Keratinocyte (primary cell): ENCODE measurements at regions not wholly inside any gene's neighbourhood (a gene's known extent, or its start where the extent isn't known, plus 50 kb on each side); places are given as distances from the start of the nearest gene placed in this dataset.

ENCODE experiments used
- DNase-seq: peaks from one replicate; pipeline ENCODE4 v3.0.0-alpha.2; 2011; ENCODE audit warnings: low read depth, missing footprints, low spot score
- FAIRE-seq: peaks from 2 replicates; lab custom pipeline; 2011; peaks lifted over from hg19 to GRCh38; lab: Jason Lieb, UNC
- H2AFZ ChIP-seq: 2 replicates; pipeline ENCODE4 v1.6.0; 2012; ENCODE audit warnings: low read length, control low read depth, inconsistent platforms; ENCODE audit not compliant: control insufficient read depth
- H3K27ac ChIP-seq: 2 replicates; pipeline ENCODE4 v1.5.1; 2011; ENCODE audit warnings: low read length; ENCODE audit not compliant: control insufficient read depth, insufficient read depth
- H3K27me3 ChIP-seq: 3 replicates; pipeline ENCODE4 v1.6.0; 2011; ENCODE audit warnings: low read length; ENCODE audit not compliant: control insufficient read depth, insufficient read depth; ENCODE audit errors: extremely low read depth
- H3K36me3 ChIP-seq, 2 experiments: 2 replicates in 1 of 2; 3 replicates in 1 of 2; pipeline ENCODE4 v1.5.1; 2011; ENCODE audit warnings: low read length in 2 of 2, mild to moderate bottlenecking in 1 of 2; ENCODE audit not compliant: control insufficient read depth in 2 of 2, insufficient read depth in 2 of 2; ENCODE audit errors: extremely low read depth in 1 of 2
- H3K4me1 ChIP-seq: 3 replicates; pipeline ENCODE4 v1.5.1; 2011; ENCODE audit warnings: low read length; ENCODE audit not compliant: control insufficient read depth, insufficient read depth; ENCODE audit errors: extremely low read depth
- H3K4me2 ChIP-seq: 3 replicates; pipeline ENCODE4 v1.6.0; 2011; ENCODE audit warnings: low read depth, low read length; ENCODE audit not compliant: control insufficient read depth, insufficient read depth; ENCODE audit errors: extremely low read depth
- H3K4me3 ChIP-seq, 3 experiments: fragments of 200-600 bp in 1 of 3; sonication (generic) in 1 of 3; 2 replicates in 2 of 3; 3 replicates in 1 of 3; pipeline ENCODE4 v1.5.1; 2011 to 2016; ENCODE audit warnings: low read length in 3 of 3, mild to moderate bottlenecking in 3 of 3, control low read depth in 2 of 3, inconsistent platforms in 1 of 3, low read depth in 1 of 3, mixed read lengths in 1 of 3, mixed run types in 1 of 3, moderate library complexity in 1 of 3; ENCODE audit not compliant: control insufficient read depth in 2 of 3, insufficient read depth in 2 of 3; ENCODE audit errors: extremely low read depth in 1 of 3
- H3K79me2 ChIP-seq: 2 replicates; pipeline ENCODE4 v1.6.0; 2012; ENCODE audit warnings: low read length; ENCODE audit not compliant: control insufficient read depth, insufficient read depth
- H3K9ac ChIP-seq: 3 replicates; pipeline ENCODE4 v1.6.0; 2011; ENCODE audit warnings: low read length; ENCODE audit not compliant: control insufficient read depth, insufficient read depth; ENCODE audit errors: extremely low read depth
- H3K9me1 ChIP-seq: 3 replicates; pipeline ENCODE4 v1.6.0; 2011; ENCODE audit warnings: low read length; ENCODE audit not compliant: control insufficient read depth, insufficient read depth; ENCODE audit errors: extremely low read depth
- H3K9me3 ChIP-seq: 2 replicates; pipeline ENCODE4 v1.5.1; 2012; ENCODE audit warnings: low read depth, low read length; ENCODE audit not compliant: control insufficient read depth
- H4K20me1 ChIP-seq: 3 replicates; pipeline ENCODE4 v1.6.0; 2011; ENCODE audit warnings: low read length; ENCODE audit not compliant: control insufficient read depth, insufficient read depth; ENCODE audit errors: extremely low read depth
- EZH2 ChIP-seq: IDR thresholded peaks from one replicate; pipeline ENCODE4 v1.6.1; 2012; ENCODE audit warnings: inconsistent platforms, mild to moderate bottlenecking, low read length, moderate library complexity
- dilution Hi-C: fragments of 300-500 bp; cut with MboI; formaldehyde crosslinking; loops from one replicate; pipeline ENCODE4 v1.7.0; 2020; ENCODE audit warnings: low sequenced_read_pairs; ENCODE audit not compliant: extremely low pct_ligation_motif_present
- TF ChIP-seq, protein P1 (sequence below), 3 experiments: IDR thresholded peaks in 1 of 3; conservative IDR thresholded peaks in 1 of 3; optimal IDR thresholded peaks in 1 of 3; 2 replicates in 2 of 3; 3 replicates in 1 of 3; pipeline versions ENCODE3 to v1.5.1; 2011; ENCODE audit warnings: low read length in 3 of 3, mild to moderate bottlenecking in 3 of 3, moderate library complexity in 2 of 3, control low read depth in 1 of 3, inconsistent platforms in 1 of 3; ENCODE audit not compliant: insufficient read depth in 2 of 3; ENCODE audit errors: extremely low read depth in 1 of 3

DNA sequence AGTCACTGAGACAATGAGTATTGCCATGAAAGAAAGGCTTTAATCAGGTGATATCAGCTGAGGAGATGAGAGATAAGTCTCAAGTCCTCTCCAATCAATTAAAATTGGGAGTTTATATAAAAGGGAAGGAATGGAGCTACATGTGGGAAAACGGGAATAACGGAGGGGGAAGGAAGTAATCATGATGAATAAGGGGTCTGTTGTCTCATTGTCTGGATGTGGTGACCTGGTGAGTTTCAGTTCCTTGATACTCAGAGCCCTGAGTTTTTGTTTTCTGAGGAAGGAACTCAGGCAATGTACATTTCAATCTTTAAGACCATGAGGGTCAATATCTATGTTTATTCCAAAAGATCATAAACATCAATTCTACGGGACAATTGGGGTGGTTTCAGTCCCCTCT lies 198.8 kb downstream of the KITLG start:
- FAIRE-seq (no peak), DNase-seq (no peak)
- dilution Hi-C loops: no loop called here
- no peaks in the 10 kb centered on the region for H3K9me3 ChIP-seq
- H3K27ac ChIP-seq: no peak overlapping the region
- no peak overlapping the region for H3K4me3 ChIP-seq
- H3K36me3 ChIP-seq: no peaks in the 10 kb centered on the region
- no peak overlapping the region for H3K9ac ChIP-seq
- H3K9me1 ChIP-seq: no peaks in the 10 kb centered on the region
- H3K27me3 ChIP-seq: no peaks in the 10 kb centered on the region
- no peak overlapping the region for H3K4me2 ChIP-seq
- no peaks in the 10 kb centered on the region for H3K4me1 ChIP-seq
- H4K20me1 ChIP-seq: no peaks in the 10 kb centered on the region
- TF ChIP-seq, protein P1, sequence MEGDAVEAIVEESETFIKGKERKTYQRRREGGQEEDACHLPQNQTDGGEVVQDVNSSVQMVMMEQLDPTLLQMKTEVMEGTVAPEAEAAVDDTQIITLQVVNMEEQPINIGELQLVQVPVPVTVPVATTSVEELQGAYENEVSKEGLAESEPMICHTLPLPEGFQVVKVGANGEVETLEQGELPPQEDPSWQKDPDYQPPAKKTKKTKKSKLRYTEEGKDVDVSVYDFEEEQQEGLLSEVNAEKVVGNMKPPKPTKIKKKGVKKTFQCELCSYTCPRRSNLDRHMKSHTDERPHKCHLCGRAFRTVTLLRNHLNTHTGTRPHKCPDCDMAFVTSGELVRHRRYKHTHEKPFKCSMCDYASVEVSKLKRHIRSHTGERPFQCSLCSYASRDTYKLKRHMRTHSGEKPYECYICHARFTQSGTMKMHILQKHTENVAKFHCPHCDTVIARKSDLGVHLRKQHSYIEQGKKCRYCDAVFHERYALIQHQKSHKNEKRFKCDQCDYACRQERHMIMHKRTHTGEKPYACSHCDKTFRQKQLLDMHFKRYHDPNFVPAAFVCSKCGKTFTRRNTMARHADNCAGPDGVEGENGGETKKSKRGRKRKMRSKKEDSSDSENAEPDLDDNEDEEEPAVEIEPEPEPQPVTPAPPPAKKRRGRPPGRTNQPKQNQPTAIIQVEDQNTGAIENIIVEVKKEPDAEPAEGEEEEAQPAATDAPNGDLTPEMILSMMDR (optimal IDR thresholded peaks at IDR 0.05 in 1 of 3, IDR thresholded peaks at IDR 0.05 in 1 of 3, conservative IDR thresholded peaks at IDR 0.05 in 1 of 3; ENCODE audit: extremely low read depth in 1 of 3, insufficient read depth in 2 of 3, low read length in 3 of 3): no peak
- TF ChIP-seq EZH2: no peak
- no peaks in the 10 kb centered on the region for H3K79me2 ChIP-seq
- H2AFZ ChIP-seq: no peak overlapping the region

DNA sequence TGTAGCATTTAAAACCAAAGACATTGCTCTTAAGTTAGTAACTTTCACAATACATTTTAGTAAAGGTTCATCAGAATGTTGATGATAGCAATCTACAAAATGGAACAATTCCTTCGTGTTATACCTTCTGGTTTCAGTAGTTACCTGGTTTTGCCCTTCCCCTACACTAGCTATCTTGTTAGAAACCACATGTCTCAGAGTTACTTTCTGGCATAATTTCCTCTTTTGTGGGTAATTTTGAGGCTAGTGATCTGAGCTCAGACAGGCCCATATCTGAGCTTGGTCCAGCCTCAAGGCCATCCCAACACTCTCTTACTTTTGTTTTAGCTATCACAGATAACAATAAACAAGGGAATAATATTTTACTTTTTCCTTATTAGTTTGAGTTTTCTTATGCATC lies 196.9 kb downstream of the KITLG start:
- Histone ChIP-seq H3K4me2 (no peak overlapping the region), H3K9ac (no peak overlapping the region), H3K9me3 (no peaks in the 10 kb centered on the region), H3K9me1 (no peaks in the 10 kb centered on the region), H3K36me3 (no peaks in the 10 kb centered on the region), H3K79me2 (no peaks in the 10 kb centered on the region), H3K4me3 (no peak overlapping the region), H4K20me1 (no peaks in the 10 kb centered on the region), H3K4me1 (no peaks in the 10 kb centered on the region), H2AFZ (no peak overlapping the region), H3K27ac (no peak overlapping the region), H3K27me3 (no peaks in the 10 kb centered on the region)
- TF ChIP-seq, protein P1 (optimal IDR thresholded peaks at IDR 0.05 in 1 of 3, IDR thresholded peaks at IDR 0.05 in 1 of 3, conservative IDR thresholded peaks at IDR 0.05 in 1 of 3; ENCODE audit: extremely low read depth in 1 of 3, insufficient read depth in 2 of 3, low read length in 3 of 3): no peak
- no peak for TF ChIP-seq EZH2
- no peak for DNase-seq
- FAIRE-seq: no peak
- dilution Hi-C loops: no loop called here
